Panc1 (cell line): ENCODE measurements at regions not wholly inside any gene's neighbourhood (a gene's known extent, or its start where the extent isn't known, plus 50 kb on each side); places are given as distances from the start of the nearest gene placed in this dataset.

ENCODE experiments used
- ATAC-seq: fragments of 200-7000 bp; cut with Tn5 transposase; 2 replicates; pipeline ENCODE4 v1.9.1; 2020; ENCODE audit warnings: mild to moderate bottlenecking, moderate library complexity
- BruUV-seq: library from RNA; stranded (reverse); fragments of 400-500 nt; replicated peaks from 2 replicates; lab custom pipeline; 2021; lab: Mats Ljungman, UMichigan
- CTCF ChIA-PET: fragments of 300-600 bp; sonication (Branson Sonifier 250); formaldehyde crosslinking; loops from one replicate; lab custom pipeline; 2022; ENCODE audit warnings: antibody characterized with exemption; lab: Charles Lee
- POLR2A ChIA-PET: fragments of 300-600 bp; sonication (Branson Sonifier 250); formaldehyde crosslinking; loops from one replicate; lab custom pipeline; 2022; ENCODE audit warnings: antibody characterized with exemption; lab: Charles Lee
- DNase-seq: peaks from one replicate; pipeline ENCODE4 v3.0.0-alpha.2; 2010; ENCODE audit warnings: low read depth, low spot score
- H3K27ac ChIP-seq: 2 replicates; pipeline ENCODE4 v1.5.1; 2011; ENCODE audit warnings: mild to moderate bottlenecking, low read length, inconsistent platforms
- H3K27me3 ChIP-seq: fragments of 200-500 bp; sonication (Bioruptor generic); 2 replicates; pipeline ENCODE4 v1.6.0; 2014; ENCODE audit warnings: low read length, inconsistent platforms; ENCODE audit not compliant: control insufficient read depth, insufficient read depth
- H3K36me3 ChIP-seq: fragments of 200-500 bp; sonication (Bioruptor generic); 2 replicates; pipeline ENCODE4 v1.5.1; 2014; ENCODE audit warnings: inconsistent platforms, mild to moderate bottlenecking, low read length, moderate library complexity; ENCODE audit not compliant: control insufficient read depth, insufficient read depth
- H3K4me1 ChIP-seq: 2 replicates; pipeline ENCODE4 v1.5.1; 2011; ENCODE audit warnings: inconsistent platforms, mild to moderate bottlenecking, low read length, moderate library complexity; ENCODE audit not compliant: control insufficient read depth, insufficient read depth
- H3K4me3 ChIP-seq, 2 experiments: 2 replicates each; pipeline ENCODE4 v1.5.1; 2011 to 2012; ENCODE audit warnings: low read depth in 2 of 2, low read length in 2 of 2, mild to moderate bottlenecking in 2 of 2, inconsistent platforms in 1 of 2, moderate library complexity in 1 of 2
- H3K9me3 ChIP-seq: fragments of 200-500 bp; sonication (Bioruptor generic); 2 replicates; pipeline ENCODE4 v1.5.1; 2014; ENCODE audit warnings: low read depth, mild to moderate bottlenecking, inconsistent platforms, low read length, moderate library complexity; ENCODE audit not compliant: control insufficient read depth, insufficient read depth
- CTCF ChIP-seq: fragments of 450-650 bp; IDR thresholded peaks from 2 replicates; pipeline ENCODE4 v1.5.1; 2017; ENCODE audit warnings: mild to moderate bottlenecking
- POLR2AphosphoS5 ChIP-seq: IDR thresholded peaks from 2 replicates; pipeline ENCODE4 v1.6.1; 2012; ENCODE audit warnings: mild to moderate bottlenecking, low read depth, low read length, moderate library complexity
- SIN3A ChIP-seq: IDR thresholded peaks from 2 replicates; pipeline ENCODE4 v1.6.1; 2012; ENCODE audit warnings: low read depth, mild to moderate bottlenecking, low read length, moderate library complexity, borderline replicate concordance; ENCODE audit not compliant: insufficient read depth
- TCF7L2 ChIP-seq: IDR thresholded peaks from 2 replicates; pipeline ENCODE4 v1.6.1; 2011; ENCODE audit warnings: mild to moderate bottlenecking, low read depth, low read length, inconsistent platforms
- in situ Hi-C: cut with HindIII; loops from 2 replicates; pipeline ENCODE4 v1.10.0; 2016; ENCODE audit warnings: low sequenced_read_pairs, low pct_unique_long_range_greater_than_20kb
- intact Hi-C: fragments of 100-400 bp; cut with micrococcal nuclease; formaldehyde crosslinking; loops from one replicate; pipeline ENCODE4 v1.10.0; 2022; ENCODE audit not compliant: unreplicated experiment
- TF ChIP-seq, protein P1 (sequence below), 2 experiments: IDR thresholded peaks; 2 replicates each; pipeline ENCODE4 v1.6.1; 2011 to 2012; ENCODE audit warnings: low read depth in 2 of 2, control low read depth in 1 of 2, low read length in 1 of 2, mild to moderate bottlenecking in 1 of 2, moderate library complexity in 1 of 2; ENCODE audit not compliant: insufficient read depth in 1 of 2

DNA sequence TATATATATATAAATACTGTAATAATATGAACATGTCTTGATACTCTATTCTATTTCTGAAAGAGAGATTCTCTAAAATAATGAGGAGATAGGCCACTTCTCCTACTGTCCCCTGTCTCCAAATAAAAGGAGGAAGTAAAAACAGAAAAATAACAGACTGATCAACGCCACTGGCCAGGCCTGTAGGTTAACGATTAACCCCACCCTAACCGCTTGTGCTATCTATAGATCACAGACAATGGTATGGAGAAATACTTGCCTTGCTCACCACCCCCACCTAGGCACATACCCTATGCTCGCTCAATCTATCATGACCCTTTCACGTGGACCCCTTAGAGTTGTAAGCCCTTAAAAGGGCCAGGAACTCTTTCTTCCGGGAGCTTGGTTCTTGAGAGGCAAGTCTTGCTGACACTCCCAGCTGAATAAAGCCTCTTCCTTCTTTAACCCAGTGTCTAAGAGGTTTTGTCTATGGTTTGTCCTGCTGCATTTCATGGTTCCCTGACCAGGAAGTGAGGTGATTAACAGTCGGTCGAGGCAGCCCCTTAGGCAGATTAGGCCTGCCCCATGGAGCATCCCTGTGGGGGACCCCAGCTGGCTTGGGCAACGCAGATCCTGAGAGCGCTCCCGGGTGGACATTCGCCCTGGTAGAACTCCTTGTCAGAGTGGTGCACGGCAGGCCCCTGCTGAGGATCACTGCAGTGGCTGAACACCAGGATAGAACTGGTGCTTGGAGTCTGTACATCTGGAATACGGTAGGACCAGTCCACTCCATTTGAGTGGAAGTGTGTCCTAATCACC, 521.8 kb upstream of the CNTN3 start:
- in situ Hi-C loops: no loop called here
- no TSS peak for BruUV-seq
- H3K27ac ChIP-seq: no peak overlapping the region
- ATAC-seq (no peak), DNase-seq (no peak)
- no peaks in the 10 kb centered on the region for H3K4me1 ChIP-seq
- ChIA-PET CTCF (no interaction called here), POLR2A (no interaction called here)
- no peaks in the 10 kb centered on the region for H3K36me3 ChIP-seq
- H3K9me3 ChIP-seq: no peaks in the 10 kb centered on the region
- H3K4me3 ChIP-seq: no peak overlapping the region
- no peak for TF ChIP-seq SIN3A
- TF ChIP-seq, protein P1, sequence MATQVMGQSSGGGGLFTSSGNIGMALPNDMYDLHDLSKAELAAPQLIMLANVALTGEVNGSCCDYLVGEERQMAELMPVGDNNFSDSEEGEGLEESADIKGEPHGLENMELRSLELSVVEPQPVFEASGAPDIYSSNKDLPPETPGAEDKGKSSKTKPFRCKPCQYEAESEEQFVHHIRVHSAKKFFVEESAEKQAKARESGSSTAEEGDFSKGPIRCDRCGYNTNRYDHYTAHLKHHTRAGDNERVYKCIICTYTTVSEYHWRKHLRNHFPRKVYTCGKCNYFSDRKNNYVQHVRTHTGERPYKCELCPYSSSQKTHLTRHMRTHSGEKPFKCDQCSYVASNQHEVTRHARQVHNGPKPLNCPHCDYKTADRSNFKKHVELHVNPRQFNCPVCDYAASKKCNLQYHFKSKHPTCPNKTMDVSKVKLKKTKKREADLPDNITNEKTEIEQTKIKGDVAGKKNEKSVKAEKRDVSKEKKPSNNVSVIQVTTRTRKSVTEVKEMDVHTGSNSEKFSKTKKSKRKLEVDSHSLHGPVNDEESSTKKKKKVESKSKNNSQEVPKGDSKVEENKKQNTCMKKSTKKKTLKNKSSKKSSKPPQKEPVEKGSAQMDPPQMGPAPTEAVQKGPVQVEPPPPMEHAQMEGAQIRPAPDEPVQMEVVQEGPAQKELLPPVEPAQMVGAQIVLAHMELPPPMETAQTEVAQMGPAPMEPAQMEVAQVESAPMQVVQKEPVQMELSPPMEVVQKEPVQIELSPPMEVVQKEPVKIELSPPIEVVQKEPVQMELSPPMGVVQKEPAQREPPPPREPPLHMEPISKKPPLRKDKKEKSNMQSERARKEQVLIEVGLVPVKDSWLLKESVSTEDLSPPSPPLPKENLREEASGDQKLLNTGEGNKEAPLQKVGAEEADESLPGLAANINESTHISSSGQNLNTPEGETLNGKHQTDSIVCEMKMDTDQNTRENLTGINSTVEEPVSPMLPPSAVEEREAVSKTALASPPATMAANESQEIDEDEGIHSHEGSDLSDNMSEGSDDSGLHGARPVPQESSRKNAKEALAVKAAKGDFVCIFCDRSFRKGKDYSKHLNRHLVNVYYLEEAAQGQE (IDR thresholded peaks at IDR 0.05; ENCODE audit: insufficient read depth in 1 of 2, low read depth in 2 of 2, low read length in 1 of 2): no peak
- TF ChIP-seq POLR2AphosphoS5: no peak
- no peak for TF ChIP-seq TCF7L2
- no peak for TF ChIP-seq CTCF
- no peaks in the 10 kb centered on the region for H3K27me3 ChIP-seq
- intact Hi-C loops: no loop called here

DNA sequence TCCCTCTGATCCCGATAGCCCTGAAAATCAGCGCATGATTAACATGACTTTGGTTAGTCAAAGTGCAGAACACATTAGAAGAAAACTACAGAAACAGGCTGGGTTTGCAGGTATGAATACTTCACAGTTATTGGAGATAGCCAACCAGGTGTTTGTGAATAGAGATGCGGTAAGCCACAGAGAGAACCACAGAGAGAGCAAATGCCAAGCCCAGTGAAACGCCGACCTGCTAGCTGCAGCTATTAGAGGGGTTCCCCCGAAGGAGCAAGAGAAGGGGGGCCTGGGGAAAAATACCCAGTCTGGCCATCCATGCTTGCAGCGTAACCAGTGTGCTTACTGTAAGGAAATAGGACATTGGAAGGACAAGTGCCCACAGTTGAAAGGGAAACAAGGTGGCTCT, 523.9 kb upstream of the CNTN3 start:
- no peaks in the 10 kb centered on the region for H3K4me1 ChIP-seq
- ChIA-PET POLR2A (no interaction called here), CTCF (no interaction called here)
- DNase-seq: no peak
- no peak overlapping the region for H3K4me3 ChIP-seq
- ATAC-seq: no peak
- intact Hi-C loops: no loop called here
- no peaks in the 10 kb centered on the region for H3K36me3 ChIP-seq
- in situ Hi-C loops: no loop called here
- TF ChIP-seq POLR2AphosphoS5 (no peak), SIN3A (no peak), CTCF (no peak)
- TF ChIP-seq, protein P1 (IDR thresholded peaks at IDR 0.05; ENCODE audit: insufficient read depth in 1 of 2, low read depth in 2 of 2, low read length in 1 of 2): no peak
- no TSS peak for BruUV-seq
- H3K9me3 ChIP-seq: no peaks in the 10 kb centered on the region
- H3K27me3 ChIP-seq: no peaks in the 10 kb centered on the region
- no peak overlapping the region for H3K27ac ChIP-seq
